Caki2 (cell line): ENCODE measurements at regions not wholly inside any gene's neighbourhood (a gene's known extent, or its start where the extent isn't known, plus 50 kb on each side); places are given as distances from the start of the nearest gene placed in this dataset.

Experiments used
- DNase-seq: peaks from one replicate; pipeline ENCODE4 v3.0.0-alpha.2; 2015; ENCODE audit warnings: low read depth
- in situ Hi-C: cut with HindIII; loops from 2 replicates; pipeline ENCODE4 v1.10.0; 2016; ENCODE audit warnings: low sequenced_read_pairs, low pct_unique_long_range_greater_than_20kb, mixed read lengths

- no peak for DNase-seq
- in situ Hi-C loops: no loop called here
These were observed 85.9 kb upstream of the CXCL12 start for GRCh38 chr10:44470784-44471183.

GRCh38 chr10:44471410-44471809 is 86.5 kb upstream of the CXCL12 start:
- DNase-seq: no peak
- in situ Hi-C loops: no loop called here

- in situ Hi-C loops: no loop called here
- DNase-seq: no peak
These were observed 88.2 kb upstream of the CXCL12 start for GRCh38 chr10:44473146-44473545.

- in situ Hi-C loops: no loop called here
- DNase-seq: no peak
These were observed 91.6 kb upstream of the CXCL12 start for GRCh38 chr10:44476409-44477045.

- in situ Hi-C loops: no loop called here
- no peak for DNase-seq
These were observed 92.1 kb upstream of the CXCL12 start for GRCh38 chr10:44477046-44477425.

- no peak for DNase-seq
- in situ Hi-C loops: no loop called here
These were observed 93.1 kb upstream of the CXCL12 start for GRCh38 chr10:44478040-44478439.

GRCh38 chr10:44478876-44479705 is 94.2 kb upstream of the CXCL12 start:
- DNase-seq: no peak
- in situ Hi-C loops: no loop called here

GRCh38 chr10:44492678-44493077 is 107.8 kb upstream of the CXCL12 start:
- no peak for DNase-seq
- in situ Hi-C loops: no loop called here

- in situ Hi-C loops: no loop called here
- no peak for DNase-seq
These were observed 113.3 kb upstream of the CXCL12 start for GRCh38 chr10:44498222-44498621.

- in situ Hi-C loops: no loop called here
- DNase-seq: no peak
These were observed 115.6 kb upstream of the CXCL12 start for GRCh38 chr10:44500451-44500850.

- no peak for DNase-seq
- in situ Hi-C loops: no loop called here
These were observed 121.5 kb upstream of the CXCL12 start for GRCh38 chr10:44506386-44506785.

GRCh38 chr10:44510379-44511115 is 125.7 kb upstream of the CXCL12 start:
- no peak for DNase-seq
- in situ Hi-C loops: no loop called here

GRCh38 chr10:44511166-44511565 is 126.3 kb upstream of the CXCL12 start:
- in situ Hi-C loops: no loop called here

GRCh38 chr10:44511601-44512000 is 126.7 kb upstream of the CXCL12 start:
- no peak for DNase-seq
- in situ Hi-C loops: no loop called here

More at GRCh38 chr10:44511166-44511565, 126.3 kb upstream of the CXCL12 start:
- DNase-seq: no peak

- in situ Hi-C loops: no loop called here
- DNase-seq: no peak
These were observed 127.6 kb upstream of the CXCL12 start for GRCh38 chr10:44512431-44513022.

GRCh38 chr10:44513591-44513990 is 128.7 kb upstream of the CXCL12 start:
- in situ Hi-C loops: no loop called here
- DNase-seq: no peak

GRCh38 chr10:44516891-44517290 is 132.0 kb upstream of the CXCL12 start:
- DNase-seq: no peak
- in situ Hi-C loops: no loop called here

- DNase-seq: no peak
- in situ Hi-C loops: no loop called here
These were observed 132.7 kb upstream of the CXCL12 start for GRCh38 chr10:44517635-44518034.

GRCh38 chr10:44519361-44519760 is 134.5 kb upstream of the CXCL12 start:
- no peak for DNase-seq
- in situ Hi-C loops: no loop called here
